Osteoblast (primary cell): ENCODE measurements at regions not wholly inside any gene's neighbourhood (a gene's known extent, or its start where the extent isn't known, plus 50 kb on each side); places are given as distances from the start of the nearest gene placed in this dataset.

Experiments used
- DNase-seq: peaks from one replicate; pipeline ENCODE4 v3.0.0; 2011; ENCODE audit warnings: low spot score, mixed read lengths; ENCODE audit not compliant: insufficient read length; ENCODE audit errors: missing footprints
- H2AFZ ChIP-seq: 2 replicates; pipeline ENCODE4 v1.6.0; 2011; ENCODE audit warnings: mild to moderate bottlenecking, low read length
- H3K27ac ChIP-seq: 2 replicates; pipeline ENCODE4 v1.5.1; 2011; ENCODE audit warnings: mild to moderate bottlenecking, low read depth, low read length, moderate library complexity
- H3K27me3 ChIP-seq: 2 replicates; pipeline ENCODE4 v1.6.0; 2012; ENCODE audit warnings: mild to moderate bottlenecking, control low read depth, inconsistent platforms, low read length, moderate library complexity; ENCODE audit not compliant: insufficient read depth
- H3K36me3 ChIP-seq: 2 replicates; pipeline ENCODE4 v1.5.1; 2011; ENCODE audit warnings: mild to moderate bottlenecking, low read length, control low read depth, moderate library complexity; ENCODE audit not compliant: insufficient read depth
- H3K4me1 ChIP-seq: 2 replicates; pipeline ENCODE4 v1.5.1; 2011; ENCODE audit warnings: mild to moderate bottlenecking, low read length, control low read depth, moderate library complexity; ENCODE audit not compliant: insufficient read depth
- H3K4me2 ChIP-seq: 2 replicates; pipeline ENCODE4 v1.6.0; 2011; ENCODE audit warnings: mild to moderate bottlenecking, low read length; ENCODE audit not compliant: insufficient read depth
- H3K4me3 ChIP-seq: fragments of 200-600 bp; sonication (generic); 3 replicates; pipeline ENCODE4 v1.5.1; 2012; ENCODE audit warnings: mild to moderate bottlenecking, low read length, inconsistent platforms; ENCODE audit not compliant: insufficient read depth
- H3K79me2 ChIP-seq: 2 replicates; pipeline ENCODE4 v1.6.0; 2012; ENCODE audit warnings: mild to moderate bottlenecking, low read length, control low read depth, inconsistent platforms; ENCODE audit not compliant: insufficient read depth
- H3K9me3 ChIP-seq: 2 replicates; pipeline ENCODE4 v1.5.1; 2011; ENCODE audit warnings: low read depth, low read length, control low read depth
- H4K20me1 ChIP-seq: 2 replicates; pipeline ENCODE4 v1.6.0; 2012; ENCODE audit warnings: mild to moderate bottlenecking, low read length, control low read depth; ENCODE audit not compliant: insufficient read depth
- CTCF ChIP-seq: IDR thresholded peaks from 2 replicates; pipeline ENCODE4 v1.5.1; 2011; ENCODE audit warnings: mild to moderate bottlenecking, low read depth, low read length, moderate library complexity; ENCODE audit errors: extremely low read depth

GRCh38 chr14:98122527-98122926, 1149.5 kb downstream of the BCL11B start:
- no peaks in the 10 kb centered on the region for H3K27me3 ChIP-seq
- no peak for DNase-seq
- H3K79me2 ChIP-seq, result no peaks in the 10 kb centered on the region
- no peak overlapping the region for H3K4me3 ChIP-seq
- no peaks in the 10 kb centered on the region for H3K4me1 ChIP-seq
- no peak overlapping the region for H2AFZ ChIP-seq
- no peak overlapping the region for H3K4me2 ChIP-seq
- no peaks in the 10 kb centered on the region for H3K9me3 ChIP-seq
- H3K36me3 ChIP-seq, result no peaks in the 10 kb centered on the region
- TF ChIP-seq CTCF, result no peak
- no peaks in the 10 kb centered on the region for H4K20me1 ChIP-seq
- no peak overlapping the region for H3K27ac ChIP-seq

GRCh38 chr14:98130691-98131090, 1141.3 kb downstream of the BCL11B start:
- no peaks in the 10 kb centered on the region for H3K27me3 ChIP-seq
- H3K79me2 ChIP-seq, result no peaks in the 10 kb centered on the region
- no peak overlapping the region for H3K27ac ChIP-seq
- H3K36me3 ChIP-seq, result no peaks in the 10 kb centered on the region
- H3K9me3 ChIP-seq, result no peaks in the 10 kb centered on the region
- no peak for DNase-seq
- H3K4me1 ChIP-seq, result no peaks in the 10 kb centered on the region
- TF ChIP-seq CTCF, result no peak
- H3K4me3 ChIP-seq, result no peak overlapping the region
- H3K4me2 ChIP-seq, result no peak overlapping the region
- no peaks in the 10 kb centered on the region for H4K20me1 ChIP-seq
- no peak overlapping the region for H2AFZ ChIP-seq

- DNase-seq, result no peak
- Histone ChIP-seq H3K4me3 (no peak overlapping the region), H3K27ac (no peak overlapping the region), H3K9me3 (no peaks in the 10 kb centered on the region), H3K79me2 (no peaks in the 10 kb centered on the region), H3K27me3 (no peaks in the 10 kb centered on the region), H4K20me1 (no peaks in the 10 kb centered on the region), H3K36me3 (no peaks in the 10 kb centered on the region), H3K4me1 (no peaks in the 10 kb centered on the region), H3K4me2 (no peak overlapping the region), H2AFZ (no peak overlapping the region)
- no peak for TF ChIP-seq CTCF
These were observed 1140.6 kb downstream of the BCL11B start for GRCh38 chr14:98131406-98131805.

GRCh38 chr14:98133806-98134205, 1138.2 kb downstream of the BCL11B start:
- H3K27me3 ChIP-seq, result no peaks in the 10 kb centered on the region
- no peaks in the 10 kb centered on the region for H3K4me1 ChIP-seq
- no peak for TF ChIP-seq CTCF
- no peaks in the 10 kb centered on the region for H3K9me3 ChIP-seq
- no peak overlapping the region for H3K4me2 ChIP-seq
- no peak overlapping the region for H3K27ac ChIP-seq
- no peaks in the 10 kb centered on the region for H4K20me1 ChIP-seq
- no peak for DNase-seq
- no peaks in the 10 kb centered on the region for H3K36me3 ChIP-seq
- H2AFZ ChIP-seq, result no peak overlapping the region
- no peaks in the 10 kb centered on the region for H3K79me2 ChIP-seq
- H3K4me3 ChIP-seq, result no peak overlapping the region
